Gastroesophageal sphincter (tissue), 4 donors: ENCODE measurements at regions not wholly inside any gene's neighbourhood (a gene's known extent, or its start where the extent isn't known, plus 50 kb on each side); places are given as distances from the start of the nearest gene placed in this dataset.
"Not testable (repeated sequence)": the region's sequence is repeated elsewhere in the genome, so short reads cannot be mapped to it uniquely, and the experiment has no call there.

ENCODE experiments used
- ATAC-seq: fragments of 150-250 bp; one replicate; pipeline ENCODE4 v1.9.1; 2016; ENCODE audit warnings: mild to moderate bottlenecking, moderate library complexity
- H3K27ac ChIP-seq, 4 donors: fragments of 200-600 bp; sonication (generic) in 3 of 4; 1 replicate in 3 of 4; 2 replicates in 1 of 4; pipeline ENCODE4 v1.5.1; 2016 to 2019
- H3K27me3 ChIP-seq: fragments of 200-600 bp; sonication (generic); one replicate; pipeline ENCODE4 v1.5.1; 2019
- H3K36me3 ChIP-seq, 2 donors: fragments of 200-600 bp; sonication (generic); one replicate each; pipeline ENCODE4 v1.5.1; 2019; ENCODE audit warnings: control low read depth in 1 of 2
- H3K4me1 ChIP-seq, 3 donors: fragments of 200-600 bp; sonication (generic); 1 replicate in 2 of 3; 2 replicates in 1 of 3; pipeline ENCODE4 v1.5.1; 2016 to 2019; ENCODE audit warnings: control low read depth in 2 of 3
- H3K4me3 ChIP-seq, 2 donors: fragments of 200-600 bp; sonication (generic); one replicate each; pipeline ENCODE4 v1.5.1; 2019; ENCODE audit warnings: mild to moderate bottlenecking in 1 of 2, moderate library complexity in 1 of 2
- H3K9me3 ChIP-seq, 3 donors: fragments of 200-600 bp; sonication (generic); one replicate each; pipeline ENCODE4 v1.5.1; 2017 to 2019; ENCODE audit warnings: control low read depth in 2 of 3
- EP300 ChIP-seq: sonication (generic); formaldehyde crosslinking; IDR thresholded peaks from one replicate; pipeline ENCODE4 v1.6.1; 2017; ENCODE audit warnings: antibody characterized with exemption, mild to moderate bottlenecking
- POLR2A ChIP-seq, 2 donors: fragments of 450-650 bp; IDR thresholded peaks; one replicate each; pipeline ENCODE4 v1.6.1; 2017; ENCODE audit warnings: antibody characterized with exemption in 2 of 2, mild to moderate bottlenecking in 2 of 2, moderate library complexity in 1 of 2
- POLR2AphosphoS5 ChIP-seq: sonication (generic); formaldehyde crosslinking; IDR thresholded peaks from one replicate; pipeline ENCODE4 v1.6.1; 2017; ENCODE audit warnings: antibody characterized with exemption
- WGBS, 2 donors: methylation state at CpG; one replicate each; pipeline ENCODE4 v1.1.5; 2018; ENCODE audit warnings: low coverage in 1 of 2; 5-methylcytosine and 5-hydroxymethylcytosine counted together
- TF ChIP-seq, protein P1 (sequence below), 4 experiments: fragments of 200-600 bp in 2 of 4; fragments of 450-650 bp in 2 of 4; sonication (generic) in 1 of 4; IDR thresholded peaks; one replicate each; pipeline ENCODE4 v1.5.1; 2017 to 2019; ENCODE audit warnings: antibody characterized with exemption in 4 of 4, mild to moderate bottlenecking in 2 of 4, moderate library complexity in 2 of 4

DNA sequence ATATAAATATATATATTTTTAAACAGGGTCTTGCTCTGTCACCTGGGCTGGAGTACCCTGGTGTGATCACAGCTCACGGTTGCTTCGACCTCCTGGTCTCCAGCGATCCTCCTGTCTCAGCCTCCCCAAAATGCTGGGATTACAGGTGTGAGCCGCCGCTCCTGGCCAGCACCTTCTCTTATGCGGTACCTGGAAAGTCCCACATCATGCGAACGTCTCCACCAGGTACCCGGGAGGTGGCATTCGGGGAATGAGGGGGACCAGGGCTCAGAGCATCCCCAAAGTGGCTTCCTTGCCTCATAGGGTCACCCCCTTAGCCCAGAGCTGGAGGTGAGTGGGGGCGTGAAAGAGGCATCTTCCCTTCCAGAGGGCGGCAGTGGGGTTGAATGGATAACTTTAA is 84.0 kb upstream of the PPP2R3B start:
- Histone ChIP-seq H3K27me3 (peaks cover 62% of the 10 kb centered on the region), H3K9me3 (peaks cover 0 to 20% (median 0%) of the 10 kb centered on the region in 3 donors), H3K36me3 (no peaks in the 10 kb centered on the region), H3K27ac (no peak overlapping the region), H3K4me1 (no peaks in the 10 kb centered on the region), H3K4me3 (no peak overlapping the region)
- WGBS, 2 donors: 89 to 100% methylated on average over 3 to 7 of the region's 12 CpGs
- ATAC-seq: no peak
- TF ChIP-seq EP300 (no peak), POLR2AphosphoS5 (no peak), POLR2A (IDR thresholded peaks at IDR 0.05) (no peak)
- TF ChIP-seq, protein P1, sequence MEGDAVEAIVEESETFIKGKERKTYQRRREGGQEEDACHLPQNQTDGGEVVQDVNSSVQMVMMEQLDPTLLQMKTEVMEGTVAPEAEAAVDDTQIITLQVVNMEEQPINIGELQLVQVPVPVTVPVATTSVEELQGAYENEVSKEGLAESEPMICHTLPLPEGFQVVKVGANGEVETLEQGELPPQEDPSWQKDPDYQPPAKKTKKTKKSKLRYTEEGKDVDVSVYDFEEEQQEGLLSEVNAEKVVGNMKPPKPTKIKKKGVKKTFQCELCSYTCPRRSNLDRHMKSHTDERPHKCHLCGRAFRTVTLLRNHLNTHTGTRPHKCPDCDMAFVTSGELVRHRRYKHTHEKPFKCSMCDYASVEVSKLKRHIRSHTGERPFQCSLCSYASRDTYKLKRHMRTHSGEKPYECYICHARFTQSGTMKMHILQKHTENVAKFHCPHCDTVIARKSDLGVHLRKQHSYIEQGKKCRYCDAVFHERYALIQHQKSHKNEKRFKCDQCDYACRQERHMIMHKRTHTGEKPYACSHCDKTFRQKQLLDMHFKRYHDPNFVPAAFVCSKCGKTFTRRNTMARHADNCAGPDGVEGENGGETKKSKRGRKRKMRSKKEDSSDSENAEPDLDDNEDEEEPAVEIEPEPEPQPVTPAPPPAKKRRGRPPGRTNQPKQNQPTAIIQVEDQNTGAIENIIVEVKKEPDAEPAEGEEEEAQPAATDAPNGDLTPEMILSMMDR (IDR thresholded peaks at IDR 0.05): no peak

DNA sequence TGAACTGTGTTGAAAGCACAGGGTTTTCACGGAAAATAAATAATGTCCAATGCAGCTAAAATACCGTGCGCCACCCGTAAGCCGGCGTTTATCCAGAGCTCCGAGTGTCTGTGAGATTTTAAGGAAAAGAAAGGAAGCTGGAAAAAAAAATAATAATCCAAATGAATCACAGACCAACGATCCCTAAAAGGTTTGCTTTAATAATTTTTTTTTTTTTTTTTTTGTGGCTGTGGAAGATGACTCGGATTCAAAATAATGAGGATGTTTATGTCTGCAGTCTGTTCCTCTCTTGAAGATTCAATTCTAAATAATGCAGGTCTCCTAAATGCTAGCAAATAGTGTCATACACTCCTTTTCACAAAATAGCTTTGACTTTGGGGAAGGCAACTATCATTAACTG is 84.6 kb upstream of the PPP2R3B start:
- ATAC-seq: no peak
- 29 to 56% methylated on average over 9 of the region's 9 CpGs for WGBS, 2 donors

DNA sequence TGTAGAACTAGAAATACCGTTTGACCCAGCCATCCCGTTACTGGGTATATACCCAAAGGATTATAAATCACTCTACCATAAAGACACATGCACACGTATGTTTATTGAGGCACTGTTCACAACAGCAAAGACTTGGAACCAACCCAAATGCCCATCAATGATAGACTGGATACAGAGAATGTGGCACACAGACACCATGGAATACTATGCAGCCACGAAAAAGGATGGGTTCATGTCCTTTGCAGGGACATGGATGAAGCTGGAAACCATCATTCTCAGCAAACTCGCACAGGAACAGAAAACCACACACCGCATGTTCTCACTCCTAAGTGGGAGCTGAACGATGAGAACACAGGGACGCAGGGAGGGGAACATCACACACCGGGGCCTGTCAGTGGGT is 85.6 kb upstream of the PPP2R3B start:
- ATAC-seq, H3K4me1 ChIP-seq, H3K36me3 ChIP-seq, H3K27ac ChIP-seq, H3K4me3 ChIP-seq: not testable (repeated sequence)
- Histone ChIP-seq H3K9me3 (peaks cover 0 to 20% (median 0%) of the 10 kb centered on the region in 3 donors), H3K27me3 (peaks cover 57% of the 10 kb centered on the region)
- 84 to 95% methylated on average over 9 of the region's 9 CpGs for WGBS, 2 donors

More for the DNA sequence above, 84.6 kb upstream of the PPP2R3B start:
- Histone ChIP-seq H3K27me3 (peaks cover 62% of the 10 kb centered on the region), H3K4me3 (no peak overlapping the region), H3K27ac (no peak overlapping the region), H3K36me3 (no peaks in the 10 kb centered on the region), H3K4me1 (no peaks in the 10 kb centered on the region), H3K9me3 (peaks cover 0 to 20% (median 0%) of the 10 kb centered on the region in 3 donors)
- TF ChIP-seq EP300: no peak
- TF ChIP-seq, protein P1 (IDR thresholded peaks at IDR 0.05): no peak
- TF ChIP-seq POLR2A (IDR thresholded peaks at IDR 0.05): no peak
- TF ChIP-seq POLR2AphosphoS5: no peak

DNA sequence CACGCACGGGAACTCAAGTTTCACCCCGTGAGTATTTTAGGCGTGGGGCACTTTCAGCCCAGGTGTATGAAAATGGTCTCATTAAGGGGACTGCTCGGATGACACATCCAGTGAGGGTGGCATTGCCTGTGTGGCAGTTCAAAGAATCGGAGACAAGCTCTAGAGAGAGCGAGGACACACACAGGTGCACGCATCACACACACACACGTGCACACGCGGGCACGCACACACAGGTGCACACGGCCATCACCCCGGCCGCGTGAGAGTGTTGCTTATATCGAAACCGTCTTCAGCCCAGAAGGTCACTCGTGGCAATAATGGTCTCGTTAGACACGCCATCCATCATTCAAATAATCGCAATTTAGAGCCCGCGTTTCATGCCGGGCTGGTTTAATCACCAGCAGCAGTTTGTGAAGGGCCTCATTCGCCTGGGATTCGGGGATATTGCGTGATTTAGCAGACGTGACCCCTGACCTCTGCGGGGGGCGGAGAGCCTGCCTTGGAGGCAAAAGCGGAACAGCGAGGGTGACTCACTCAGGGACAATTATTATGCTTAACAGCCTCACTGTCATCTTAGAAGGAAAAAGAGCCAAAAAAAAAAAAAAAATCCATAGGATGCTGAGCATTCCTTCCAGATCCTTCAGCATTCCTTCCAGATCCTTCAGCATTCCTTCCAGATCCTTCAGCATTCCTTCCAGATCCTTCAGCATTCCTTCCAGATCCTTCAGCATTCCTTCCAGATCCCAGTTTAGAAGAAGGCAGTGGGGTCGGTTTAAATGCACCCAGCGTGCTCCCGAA is 89.4 kb upstream of the PPP2R3B start:
- 80 to 86% methylated on average over 20 to 26 of the region's 36 CpGs for WGBS, 2 donors
- Histone ChIP-seq H3K36me3 (no peaks in the 10 kb centered on the region), H3K4me3 (no peak overlapping the region), H3K27me3 (peaks cover 49% of the 10 kb centered on the region), H3K9me3 (peaks cover 0 to 20% (median 0%) of the 10 kb centered on the region in 3 donors), H3K27ac (no peak overlapping the region), H3K4me1 (no peaks in the 10 kb centered on the region)
- TF ChIP-seq EP300 (no peak), POLR2AphosphoS5 (no peak), POLR2A (IDR thresholded peaks at IDR 0.05) (no peak)
- TF ChIP-seq, protein P1 (IDR thresholded peaks at IDR 0.05): no peak
- no peak for ATAC-seq

DNA sequence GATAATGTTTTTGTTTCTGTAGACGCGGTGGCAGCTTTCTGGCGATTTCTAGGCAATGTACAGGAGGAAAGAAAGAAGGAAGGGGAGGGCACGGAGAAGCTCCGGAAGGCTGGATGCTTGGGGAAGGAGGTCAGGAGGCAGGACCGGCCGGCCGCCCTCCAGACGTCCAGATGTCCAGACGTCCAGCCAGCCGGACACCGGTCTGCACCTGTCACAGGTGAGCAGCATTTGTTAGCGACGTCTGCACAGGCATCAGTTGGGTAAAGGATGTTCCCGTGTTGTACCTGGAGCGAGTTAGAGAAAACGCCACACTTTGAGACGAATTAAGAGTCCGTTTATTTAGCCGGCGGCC is 90.0 kb upstream of the PPP2R3B start:
- no peak for ATAC-seq
- no peaks in the 10 kb centered on the region for H3K4me1 ChIP-seq
- 78% methylated on average over 5 of the region's 21 CpGs; no CpG with 5 or more reads in 1 of the 2 donors for WGBS, 2 donors
- peaks cover 0 to 20% (median 0%) of the 10 kb centered on the region in 3 donors for H3K9me3 ChIP-seq
- peaks cover 50% of the 10 kb centered on the region for H3K27me3 ChIP-seq
- no peak overlapping the region for H3K27ac ChIP-seq
- no peak overlapping the region for H3K4me3 ChIP-seq
- no peaks in the 10 kb centered on the region for H3K36me3 ChIP-seq
- no peak for TF ChIP-seq POLR2AphosphoS5
- TF ChIP-seq, protein P1 (IDR thresholded peaks at IDR 0.05): no peak
- no peak for TF ChIP-seq POLR2A (IDR thresholded peaks at IDR 0.05)
- no peak for TF ChIP-seq EP300
